CD14-positive monocyte (primary cell): ENCODE measurements at regions not wholly inside any gene's neighbourhood (a gene's known extent, or its start where the extent isn't known, plus 50 kb on each side); places are given as distances from the start of the nearest gene placed in this dataset.
A peak's percentile ranks its signal among the peaks of the same experiment; 100 is the strongest.

Experiments
- DNase-seq, 3 donors: peaks; one replicate each; pipeline ENCODE4 v3.0.0-alpha.2; 2011 to 2022
- H2AFZ ChIP-seq: 2 replicates; pipeline ENCODE4 v1.6.0; 2012; ENCODE audit warnings: mild to moderate bottlenecking, low read depth, low read length, inconsistent platforms; ENCODE audit not compliant: insufficient read depth, poor library complexity, severe bottlenecking
- H3K27ac ChIP-seq, 2 donors: 1 replicate in 1 of 2; 2 replicates in 1 of 2; pipeline ENCODE4 v1.5.1; 2012 to 2013; ENCODE audit warnings: low read length in 2 of 2, control low read depth in 1 of 2, inconsistent platforms in 1 of 2, low read depth in 1 of 2, mild to moderate bottlenecking in 1 of 2
- H3K27me3 ChIP-seq, 2 donors: one replicate each; pipeline versions ENCODE4 v1.6.0 to v1.6.1; 2011 to 2013; ENCODE audit warnings: low read length in 2 of 2; ENCODE audit not compliant: control insufficient read depth in 2 of 2, insufficient read depth in 2 of 2
- H3K36me3 ChIP-seq, 2 donors: replicated peaks in 1 of 2; 1 replicate in 1 of 2; 2 replicates in 1 of 2; pipeline versions ENCODE4 v1.5.1 to v1.6.1; 2012 to 2013; ENCODE audit warnings: low read length in 2 of 2, control low read depth in 1 of 2, inconsistent platforms in 1 of 2, mild to moderate bottlenecking in 1 of 2; ENCODE audit not compliant: insufficient read depth in 2 of 2, control insufficient read depth in 1 of 2
- H3K4me1 ChIP-seq, 2 donors: 1 replicate in 1 of 2; 2 replicates in 1 of 2; pipeline versions ENCODE4 v1.5.1 to v1.6.1; 2012 to 2013; ENCODE audit warnings: low read length in 2 of 2, control low read depth in 1 of 2, inconsistent platforms in 1 of 2, mild to moderate bottlenecking in 1 of 2, moderate library complexity in 1 of 2; ENCODE audit not compliant: insufficient read depth in 2 of 2, control insufficient read depth in 1 of 2
- H3K4me2 ChIP-seq: replicated peaks from 2 replicates; pipeline ENCODE3; 2012; ENCODE audit warnings: low read length, moderate library complexity, mild to moderate bottlenecking; ENCODE audit not compliant: poor library complexity, severe bottlenecking; ENCODE audit errors: extremely low read depth
- H3K4me3 ChIP-seq, 3 experiments: fragments of 200-600 bp in 1 of 3; sonication (generic) in 1 of 3; replicated peaks in 1 of 3; 1 replicate in 2 of 3; 2 replicates in 1 of 3; pipeline ENCODE4 v1.5.1; 2011 to 2013; ENCODE audit warnings: low read length in 3 of 3, mild to moderate bottlenecking in 3 of 3, control low read depth in 2 of 3, low read depth in 2 of 3, inconsistent platforms in 1 of 3, moderate library complexity in 1 of 3
- H3K79me2 ChIP-seq: 2 replicates; pipeline ENCODE4 v1.6.0; 2012; ENCODE audit warnings: mild to moderate bottlenecking, control low read depth, inconsistent platforms, low read length, moderate library complexity; ENCODE audit not compliant: insufficient read depth
- H3K9ac ChIP-seq: 2 replicates; pipeline ENCODE4 v1.6.0; 2017; ENCODE audit warnings: low read length, mild to moderate bottlenecking; ENCODE audit not compliant: insufficient read depth, poor library complexity, severe bottlenecking
- H3K9me3 ChIP-seq, 2 donors: replicated peaks in 1 of 2; 1 replicate in 1 of 2; 2 replicates in 1 of 2; pipeline versions ENCODE4 v1.5.1 to v1.6.1; 2012 to 2013; ENCODE audit warnings: low read length in 2 of 2, control low read depth in 1 of 2; ENCODE audit not compliant: control insufficient read depth in 1 of 2, insufficient read depth in 1 of 2
- H4K20me1 ChIP-seq: 2 replicates; pipeline ENCODE4 v1.6.0; 2012; ENCODE audit warnings: mild to moderate bottlenecking, low read length, control low read depth, moderate library complexity; ENCODE audit not compliant: insufficient read depth
- H3K27ac Mint-ChIP-seq, 7 donors: one replicate each; pipeline ENCODE4 v1.8.0; 2020; ENCODE audit warnings: mild to moderate bottlenecking in 7 of 7, mixed read lengths in 7 of 7, moderate library complexity in 6 of 7, inconsistent platforms in 2 of 7
- H3K27me3 Mint-ChIP-seq, 3 donors: one replicate each; pipeline ENCODE4 v1.8.0; 2021 to 2022; ENCODE audit warnings: low read depth in 3 of 3, mild to moderate bottlenecking in 3 of 3, mixed read lengths in 3 of 3, moderate library complexity in 3 of 3, inconsistent platforms in 1 of 3
- H3K36me3 Mint-ChIP-seq, 2 donors: one replicate each; pipeline ENCODE4 v1.8.0; 2020; ENCODE audit warnings: mixed read lengths in 2 of 2, inconsistent platforms in 1 of 2, mild to moderate bottlenecking in 1 of 2
- H3K4me1 Mint-ChIP-seq: one replicate; pipeline ENCODE4 v1.8.0; 2020; ENCODE audit warnings: mild to moderate bottlenecking, mixed read lengths
- H3K4me3 Mint-ChIP-seq, 2 donors: one replicate each; pipeline ENCODE4 v1.8.0; 2020; ENCODE audit warnings: mild to moderate bottlenecking in 2 of 2, mixed read lengths in 2 of 2, moderate library complexity in 1 of 2
- H3K9me3 Mint-ChIP-seq, 7 donors: one replicate each; pipeline ENCODE4 v1.8.0; 2020 to 2022; ENCODE audit warnings: mixed read lengths in 7 of 7, mild to moderate bottlenecking in 6 of 7, moderate library complexity in 6 of 7, inconsistent platforms in 2 of 7
- CTCF ChIP-seq: fragments of 200-600 bp; IDR thresholded peaks from one replicate; pipeline ENCODE4 v1.8.0; 2022; ENCODE audit warnings: antibody characterized with exemption, mild to moderate bottlenecking
- WGBS: methylation state at CpG from one replicate; pipeline ENCODE4 v1.1.5; 2013; ENCODE audit warnings: missing lambda C conversion rate; ENCODE audit not compliant: insufficient coverage; 5-methylcytosine and 5-hydroxymethylcytosine counted together
- intact Hi-C, 2 donors: fragments of 100-400 bp; cut with micrococcal nuclease; formaldehyde crosslinking; loops; one replicate each; pipeline versions ENCODE4 v1.15.0 to v1.15.1; 2023

- no peak overlapping the region for H3K27ac ChIP-seq
- H3K27me3 Mint-ChIP-seq: peaks cover 25 to 41% (median 32%) of the 10 kb centered on the region in 3 donors
- no peaks in the 10 kb centered on the region for H3K36me3 ChIP-seq
These were observed 254.7 kb upstream of the SGCG start for GRCh38 chr13:22925881-22926747.

More at GRCh38 chr13:22925881-22926747, 254.7 kb upstream of the SGCG start:
- intact Hi-C loops: no loop called here
- 3% methylated on average over 34 of the region's 55 CpGs for WGBS
- Histone ChIP-seq H3K4me2 (peak overlapping the region; percentile 68), H3K4me1 (peaks cover 0 to 6% of the 10 kb centered on the region in 2 donors), H2AFZ (peak overlapping the region; percentile 56), H3K4me3 (peak overlapping the region; percentile 21 to 57 (median 47)), H3K9me3 (peaks cover 0 to 11% of the 10 kb centered on the region in 2 donors), H3K9ac (peak overlapping the region; percentile 21), H4K20me1 (no peaks in the 10 kb centered on the region), H3K79me2 (no peaks in the 10 kb centered on the region), H3K27me3 (peaks cover 7 to 17% of the 10 kb centered on the region in 2 donors)
- H3K4me3 Mint-ChIP-seq: peak overlapping the region; percentile 64 to 86
- DNase-seq: no peak
- no peaks in the 10 kb centered on the region for H3K36me3 Mint-ChIP-seq
- H3K27ac Mint-ChIP-seq: no peak overlapping the region
- no peak for TF ChIP-seq CTCF
- peaks cover 4% of the 10 kb centered on the region for H3K4me1 Mint-ChIP-seq
- H3K9me3 Mint-ChIP-seq: peaks cover 0 to 16% (median 5%) of the 10 kb centered on the region in 7 donors
